ENCODE measurements at regions not wholly inside any gene's neighbourhood (a gene's known extent, or its start where the extent isn't known, plus 50 kb on each side); places are given as distances from the start of the nearest gene placed in this dataset.
A peak's percentile ranks its signal among the peaks of the same experiment; 100 is the strongest.
"Not testable (repeated sequence)": the region's sequence is repeated elsewhere in the genome, so short reads cannot be mapped to it uniquely, and the experiment has no call there.

- no peak for DNase-seq
These were observed 51.0 kb upstream of the SORCS2 start for GRCh38 chr4:7141151-7141834.

- DNase-seq, result no peak
These were observed 51.7 kb upstream of the SORCS2 start for GRCh38 chr4:7140692-7141069.

DNA sequence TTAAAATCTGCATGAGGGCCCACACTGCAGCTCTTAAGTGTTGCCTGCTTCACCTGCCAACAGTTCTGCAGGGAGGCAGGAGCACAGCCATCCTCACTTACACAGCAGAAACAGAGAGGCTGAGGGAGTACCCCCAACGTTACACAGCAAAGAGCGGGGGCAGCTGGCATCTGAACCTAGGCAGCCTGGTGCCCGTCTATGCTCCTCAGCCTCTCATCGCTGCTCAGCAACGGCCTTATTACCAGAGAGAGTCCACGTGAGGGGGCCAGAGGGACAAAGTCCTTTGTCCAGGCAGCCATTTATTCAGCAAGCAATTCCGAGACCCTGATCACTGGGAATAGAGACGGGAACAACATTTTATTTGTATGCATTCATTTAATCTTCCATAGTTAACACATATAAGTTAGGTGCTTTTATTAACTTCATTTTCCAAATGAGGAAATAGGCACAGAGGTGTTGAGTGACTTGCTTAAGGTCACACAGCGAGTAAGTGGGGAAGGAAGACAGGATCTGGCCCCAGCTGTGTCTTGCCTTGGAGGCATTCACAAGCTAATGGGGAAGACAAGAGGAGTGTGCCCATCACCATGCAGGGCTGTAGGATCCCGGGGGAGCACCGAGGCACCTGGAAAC is 52.2 kb upstream of the SORCS2 start:
- DNase-seq, result no peak

GRCh38 chr4:7139167-7139982 is 53.0 kb upstream of the SORCS2 start:
- DNase-seq, result no peak

DNA sequence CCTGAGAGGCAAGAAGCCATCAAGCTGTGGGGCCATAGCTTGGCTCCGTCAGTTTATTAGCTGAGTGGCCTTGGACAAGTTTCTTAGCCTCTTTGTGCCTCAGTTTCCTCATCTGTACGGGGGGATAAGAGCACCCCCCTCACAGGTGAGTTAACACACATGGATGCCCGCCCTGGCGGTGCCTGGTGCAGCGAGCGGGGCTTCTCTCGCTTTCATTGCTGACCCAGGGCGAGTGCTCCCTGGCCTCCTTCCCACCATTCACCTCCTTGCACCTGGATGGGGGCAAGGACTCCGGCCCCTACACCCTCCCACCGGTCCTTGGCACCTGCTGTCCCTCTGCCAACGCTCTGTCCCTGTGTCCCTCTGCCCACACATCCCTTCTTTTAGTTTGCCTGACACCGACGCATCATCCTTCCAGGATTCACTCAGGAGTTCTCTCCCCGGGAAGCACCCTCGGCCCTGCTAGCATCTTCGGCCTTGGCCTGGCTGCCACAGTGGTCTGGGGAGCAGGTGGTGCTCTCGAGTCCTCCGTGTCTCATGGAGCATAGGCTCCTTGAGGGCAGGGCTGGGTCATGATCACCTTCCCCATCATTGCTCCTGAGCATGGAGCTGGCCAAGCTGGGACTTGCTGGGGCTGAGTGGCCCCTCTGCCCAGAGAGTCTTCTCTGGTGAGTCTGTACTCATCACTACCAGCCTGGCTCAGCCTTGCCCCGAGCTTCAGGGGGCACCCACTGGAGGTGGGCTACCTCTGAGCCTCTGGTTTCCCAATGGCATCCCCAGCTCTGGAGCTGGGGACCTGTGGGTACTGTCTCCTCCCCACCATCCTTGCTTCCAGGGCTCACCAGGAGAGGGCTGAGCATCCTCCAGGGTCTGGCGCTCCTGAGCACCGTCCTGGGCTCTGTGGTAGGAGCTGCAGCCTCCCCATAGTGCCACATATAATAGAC is 53.8 kb upstream of the SORCS2 start:
- no peak for DNase-seq

DNA sequence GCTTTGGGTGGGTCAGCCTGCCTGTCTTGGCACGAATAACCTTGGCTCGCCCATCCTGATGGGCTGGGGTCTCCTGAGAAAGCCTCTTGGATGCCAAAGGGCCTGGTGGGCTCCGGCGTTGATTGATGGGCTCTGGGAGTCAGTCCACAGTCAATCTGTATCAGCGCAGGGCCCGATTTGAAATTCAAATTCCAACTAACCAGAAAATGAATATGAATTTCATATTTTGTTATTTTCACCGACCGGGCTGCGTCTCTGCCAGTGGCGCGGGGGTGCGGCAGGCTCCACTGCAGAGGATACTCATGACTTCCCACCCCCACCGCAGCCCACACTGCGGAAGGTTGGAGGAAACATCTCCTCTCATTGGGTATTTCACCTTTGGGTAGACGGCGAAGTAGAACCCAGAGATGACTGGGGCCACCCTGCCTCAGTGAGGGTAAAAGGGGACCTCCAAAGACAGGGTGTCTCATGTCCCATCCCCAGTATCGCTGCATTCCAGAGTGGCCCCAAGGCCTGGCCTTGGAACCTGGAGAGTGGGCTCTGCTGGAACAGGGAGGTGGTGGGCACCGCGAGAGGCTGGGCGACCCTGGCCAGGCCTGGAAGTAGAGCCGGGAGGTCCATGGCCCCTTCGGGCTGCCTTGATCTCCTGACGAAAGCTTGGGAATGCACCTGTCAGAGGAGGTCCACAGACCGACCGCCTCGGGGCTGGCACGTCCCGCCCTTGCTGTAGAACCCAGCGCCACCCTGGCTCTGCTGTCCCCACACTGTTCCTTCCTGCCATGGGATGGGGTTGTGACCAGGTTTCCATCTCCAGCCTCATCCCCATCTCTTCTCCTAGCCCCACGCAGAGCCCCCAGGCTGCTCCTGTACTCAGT is 54.8 kb upstream of the SORCS2 start:
- DNase-seq, result no peak

DNA sequence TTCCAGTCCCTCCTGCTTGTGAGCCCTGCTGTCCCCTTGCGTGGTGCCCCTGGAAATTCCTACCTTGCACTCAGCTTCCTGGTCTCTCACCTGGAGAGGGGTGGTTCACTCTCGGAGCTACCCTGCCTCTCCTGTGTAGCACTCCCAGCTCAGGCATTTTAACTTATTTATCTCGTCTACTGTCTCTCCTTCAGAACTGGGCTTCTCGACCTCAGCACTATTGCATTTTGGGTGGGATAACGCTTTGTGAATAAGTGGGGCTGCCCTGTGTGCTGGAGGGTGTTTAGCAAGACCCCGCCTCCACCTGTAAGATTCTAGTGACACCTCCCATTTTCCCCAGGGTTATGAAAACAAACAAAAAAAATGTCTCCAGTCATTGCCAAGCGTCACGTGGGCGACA is 56.0 kb upstream of the SORCS2 start:
- no peak for DNase-seq

DNA sequence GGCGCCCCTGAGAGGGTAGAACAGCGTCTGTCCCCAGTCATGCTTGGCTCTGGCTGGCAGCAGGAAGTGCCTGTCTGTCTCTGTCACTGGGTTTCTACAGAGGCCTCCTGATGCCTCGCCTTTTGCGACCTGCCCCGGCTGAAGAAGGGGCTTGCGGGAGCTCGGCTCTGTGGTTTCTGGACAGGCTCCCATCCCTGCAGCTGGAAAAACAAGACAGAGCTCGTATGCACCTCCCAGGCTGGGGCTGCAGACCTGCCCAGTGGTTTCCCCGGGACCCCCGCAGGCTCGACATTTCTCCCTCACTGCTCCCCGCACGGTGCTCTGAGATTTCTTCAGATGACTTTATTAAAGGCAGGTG is 57.0 kb upstream of the SORCS2 start:
- no peak for DNase-seq

DNA sequence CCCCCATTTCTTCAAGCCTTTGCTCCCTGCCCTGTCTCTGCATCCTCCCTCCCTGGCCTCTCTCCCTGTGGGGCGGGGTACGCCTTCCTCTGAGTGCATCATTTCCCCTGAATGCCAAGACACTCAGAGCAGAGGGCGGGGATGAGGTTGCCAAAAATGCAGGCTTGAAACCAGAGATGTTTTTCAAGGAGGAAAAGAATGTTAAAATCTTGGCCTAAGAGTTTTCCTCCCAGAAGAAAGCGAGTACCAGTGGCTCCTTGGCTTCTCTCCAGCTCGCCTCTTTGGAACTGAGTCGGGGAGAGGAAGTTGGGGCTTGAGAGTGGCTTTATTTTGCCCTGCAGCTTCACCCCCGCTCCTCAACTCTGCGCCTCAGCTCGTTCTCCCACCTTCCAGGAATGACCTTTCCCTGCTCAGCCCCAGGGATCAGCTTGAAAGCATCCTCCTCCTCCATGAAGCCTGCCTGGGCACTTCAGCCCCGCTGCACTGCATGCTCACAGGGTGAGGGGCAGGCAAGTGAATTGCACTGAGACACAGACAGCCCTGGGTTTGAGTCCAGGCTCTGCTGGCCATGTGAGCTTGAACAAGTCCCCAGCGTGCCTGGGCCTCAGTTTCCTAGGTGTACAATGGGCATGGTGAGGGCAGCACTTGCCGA is 57.5 kb upstream of the SORCS2 start:
- peak; percentile 42 for DNase-seq

DNA sequence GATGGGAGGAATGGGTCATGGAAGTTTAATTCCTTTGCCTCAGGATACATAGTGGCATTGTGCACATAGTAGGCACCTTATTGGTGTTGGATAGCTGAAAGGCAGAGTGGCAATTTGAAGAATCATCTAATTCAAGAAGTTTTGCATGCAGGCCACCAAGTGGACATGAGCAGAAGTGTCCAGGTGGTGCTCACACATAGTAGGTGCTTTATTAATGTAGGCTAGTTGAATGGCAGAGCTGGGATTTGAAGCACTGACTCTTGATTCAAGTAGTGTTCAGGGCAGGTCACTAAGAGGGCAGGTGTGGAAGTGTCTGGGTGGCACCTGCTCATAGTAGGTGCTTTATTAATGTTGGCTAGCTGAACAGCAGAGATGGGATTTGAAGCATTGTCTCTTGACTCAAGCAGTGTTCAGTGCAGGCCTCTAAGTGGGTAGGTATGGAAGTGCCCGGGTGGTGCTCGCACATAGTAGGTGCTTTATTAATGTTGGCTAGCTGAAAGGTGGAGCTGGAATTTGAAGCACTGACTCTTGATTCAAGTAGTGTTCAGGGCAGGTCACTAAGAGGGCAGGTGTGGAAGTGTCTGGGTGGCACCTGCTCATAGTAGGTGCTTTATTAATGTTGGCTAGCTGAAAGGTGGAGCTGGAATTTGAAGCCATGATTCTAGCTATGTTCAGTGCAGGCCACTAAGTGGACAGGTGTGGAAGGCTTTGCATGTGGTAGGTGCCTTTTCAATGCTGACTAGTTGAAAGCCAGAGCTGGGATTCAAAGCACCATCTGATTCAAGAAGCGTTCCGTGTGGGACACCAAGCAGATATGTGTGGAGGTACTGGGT is 58.3 kb upstream of the SORCS2 start:
- not testable (repeated sequence) for DNase-seq

DNA sequence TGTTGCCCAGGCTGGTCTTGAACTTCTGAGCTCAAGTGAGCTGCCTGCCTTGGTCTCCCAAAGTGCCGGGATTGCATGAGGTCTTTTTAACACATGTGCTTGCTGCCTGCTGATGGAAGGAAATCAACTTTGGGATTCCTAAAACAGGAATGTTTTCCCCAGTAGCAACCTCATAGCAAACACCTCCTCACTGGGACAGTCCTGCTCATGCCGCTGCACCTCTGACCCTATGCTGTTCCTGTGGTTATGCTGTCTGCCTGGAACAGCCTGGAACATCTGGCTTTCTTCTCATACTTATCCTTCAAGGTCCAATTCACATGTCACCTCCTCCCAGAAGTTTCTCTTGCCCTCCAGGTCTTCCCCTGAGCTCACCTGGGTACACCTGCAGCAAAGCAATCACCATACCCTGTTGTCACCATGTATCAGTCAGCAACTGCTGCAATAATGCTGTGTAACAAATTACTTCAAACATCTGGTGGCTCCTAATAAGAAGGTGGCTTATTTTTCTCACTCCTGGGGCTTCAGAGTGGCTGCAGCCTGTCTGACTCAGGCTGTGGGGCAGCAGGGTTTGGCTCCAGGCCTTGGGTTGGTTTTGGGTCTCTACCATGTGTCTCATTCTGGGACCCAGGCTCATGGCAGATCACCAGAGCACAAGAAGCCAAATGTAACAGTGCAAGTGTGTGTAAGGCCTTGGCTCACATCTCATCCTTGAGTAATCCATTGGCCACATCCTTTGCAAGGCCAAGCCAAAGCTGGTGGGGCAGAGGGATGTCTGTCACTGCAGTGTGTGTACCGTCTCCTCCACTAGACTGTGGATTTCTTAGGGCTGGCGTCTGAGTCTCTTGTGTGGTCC is 59.4 kb upstream of the SORCS2 start:
- DNase-seq, result no peak

- no peak for DNase-seq
These were observed 60.1 kb upstream of the SORCS2 start for GRCh38 chr4:7132249-7132648.

DNA sequence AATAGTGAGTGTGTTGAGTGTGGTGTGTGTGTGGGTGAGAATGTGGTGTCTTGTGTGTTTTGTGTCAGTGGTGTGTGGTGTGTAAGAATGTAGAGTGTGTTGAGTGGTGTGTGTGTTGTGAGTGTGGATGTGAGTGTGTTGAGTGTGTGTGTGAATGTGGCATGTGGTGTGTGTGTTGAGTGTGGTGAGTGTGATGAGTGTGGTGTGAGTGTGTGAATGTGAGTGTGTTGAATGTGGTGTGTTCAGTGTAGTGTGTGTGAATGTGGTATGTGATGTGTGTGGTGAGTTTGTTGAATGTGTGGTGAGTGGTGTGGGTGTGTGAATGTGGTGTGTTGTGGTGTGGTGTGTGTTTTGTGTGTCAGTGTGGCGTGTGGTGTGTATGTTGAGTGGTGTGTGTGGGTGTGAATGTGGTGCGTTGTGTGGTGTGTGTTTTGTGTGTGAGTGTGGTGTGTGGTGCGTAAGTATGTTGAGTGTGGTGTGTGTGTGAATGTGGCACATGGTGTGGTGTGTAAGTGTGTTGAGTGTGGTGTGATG is 60.8 kb upstream of the SORCS2 start:
- no peak for DNase-seq

- no peak for DNase-seq
These were observed 61.6 kb upstream of the SORCS2 start for GRCh38 chr4:7130621-7131211.

- DNase-seq, result no peak
These were observed 62.2 kb upstream of the GRPEL1 start for GRCh38 chr4:7129871-7130620.

DNA sequence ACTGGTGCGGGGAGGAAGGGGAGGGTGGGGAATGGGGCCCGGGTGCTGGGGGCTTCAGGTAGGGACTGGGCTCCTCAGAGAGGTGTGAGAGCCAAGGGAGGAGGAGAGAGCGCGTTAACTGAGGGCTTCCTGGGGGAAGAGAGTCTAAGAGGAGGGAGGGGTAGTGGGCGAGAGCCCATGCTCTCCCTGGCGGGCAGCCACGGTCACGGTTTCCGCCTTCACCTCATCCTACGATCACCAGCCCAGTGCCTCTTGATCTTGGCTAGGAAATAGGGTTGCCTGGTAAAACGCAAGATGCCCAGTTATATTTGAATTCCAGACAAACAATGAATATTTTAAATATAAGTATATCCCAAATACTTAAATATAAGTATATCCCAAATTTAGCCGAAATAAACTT is 60.8 kb upstream of the GRPEL1 start:
- DNase-seq, result no peak

DNA sequence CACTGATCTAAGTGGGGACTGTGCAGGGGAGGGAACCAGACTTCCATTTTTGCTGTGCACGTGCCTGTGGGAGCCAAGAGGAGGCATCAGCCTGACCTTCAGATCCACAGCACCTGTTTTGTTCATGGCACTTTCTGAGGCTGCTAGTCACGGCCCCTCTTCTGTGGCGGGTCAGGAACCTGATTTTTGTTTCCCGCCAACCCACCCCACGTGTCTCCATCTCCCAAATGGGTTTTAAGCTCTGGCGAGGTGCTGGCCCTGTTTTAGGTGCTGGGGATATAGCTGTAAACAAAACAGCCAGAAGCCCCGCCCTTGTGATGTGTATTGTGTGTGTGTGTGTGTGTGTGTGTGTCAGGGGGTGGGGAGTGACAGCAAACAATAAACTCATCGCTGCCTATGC is 60.4 kb upstream of the GRPEL1 start:
- DNase-seq, result no peak

DNA sequence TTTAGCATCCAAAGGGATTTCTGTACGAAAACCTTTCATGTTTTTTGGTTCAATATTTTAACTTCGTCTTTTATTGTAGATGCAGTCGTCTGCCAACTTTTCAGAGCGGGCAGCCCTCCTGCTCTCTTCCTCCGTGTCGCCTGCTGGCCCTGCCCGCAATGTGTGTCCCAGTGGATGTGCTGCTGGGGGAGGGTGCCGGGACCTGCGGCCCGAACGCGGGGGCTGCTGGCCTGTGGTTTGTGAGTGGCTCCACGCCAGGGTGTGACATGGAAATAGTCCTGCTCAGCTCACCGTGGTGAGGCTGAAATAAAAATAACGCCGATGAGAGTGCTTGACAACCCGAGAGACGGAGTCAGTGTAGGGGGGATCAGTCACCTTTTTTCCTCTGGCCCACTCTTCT is 59.7 kb upstream of the GRPEL1 start:
- DNase-seq, result no peak

All from MV-4-11 (cell line).